Islet precursor cell (in vitro differentiated cells): ENCODE measurements at regions not wholly inside any gene's neighbourhood (a gene's known extent, or its start where the extent isn't known, plus 50 kb on each side); places are given as distances from the start of the nearest gene placed in this dataset.
"Not testable (repeated sequence)": the region's sequence is repeated elsewhere in the genome, so short reads cannot be mapped to it uniquely, and the experiment has no call there.

Experiments used
- DNase-seq: peaks from one replicate; pipeline ENCODE4 v3.0.0-alpha.2; 2018

DNA sequence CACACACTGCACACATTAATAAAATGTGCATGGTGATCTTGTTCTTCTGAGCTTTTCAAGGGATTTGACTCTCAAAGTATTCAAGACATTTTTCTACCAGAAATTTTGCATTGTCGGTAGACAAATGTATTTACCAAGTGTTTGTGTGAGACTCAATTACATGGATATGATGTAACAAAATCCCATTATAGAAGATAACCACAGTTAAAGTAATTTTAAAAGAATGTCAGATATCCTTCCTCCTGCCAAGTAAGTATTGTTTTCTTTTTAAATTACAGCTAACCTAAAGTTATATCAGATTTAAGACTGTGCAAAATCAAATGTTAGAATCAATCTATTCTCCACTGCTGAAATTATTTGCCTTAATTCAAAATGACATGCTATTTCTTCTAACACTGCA is 1344.5 kb upstream of the CHAC2 start:
- no peak for DNase-seq

DNA sequence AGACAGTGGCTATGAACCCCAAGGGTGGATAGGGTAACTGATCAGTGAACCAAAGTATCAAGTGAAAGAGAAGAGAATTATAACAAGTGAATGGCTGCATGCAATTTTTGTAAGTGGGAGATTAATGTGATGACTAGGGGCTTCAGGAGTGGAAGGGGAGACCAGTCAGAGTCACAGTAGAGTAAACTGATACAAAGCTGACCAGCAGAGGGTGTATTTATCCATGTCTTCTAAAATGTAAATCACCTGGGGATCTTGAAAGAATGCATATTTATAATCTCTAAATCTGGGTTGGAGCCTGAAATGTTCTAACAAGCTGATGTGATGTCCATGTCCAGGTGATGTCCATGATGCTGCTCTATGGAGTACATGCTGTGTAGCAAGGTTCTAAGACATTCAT is 1351.3 kb upstream of the CHAC2 start:
- no peak for DNase-seq

DNA sequence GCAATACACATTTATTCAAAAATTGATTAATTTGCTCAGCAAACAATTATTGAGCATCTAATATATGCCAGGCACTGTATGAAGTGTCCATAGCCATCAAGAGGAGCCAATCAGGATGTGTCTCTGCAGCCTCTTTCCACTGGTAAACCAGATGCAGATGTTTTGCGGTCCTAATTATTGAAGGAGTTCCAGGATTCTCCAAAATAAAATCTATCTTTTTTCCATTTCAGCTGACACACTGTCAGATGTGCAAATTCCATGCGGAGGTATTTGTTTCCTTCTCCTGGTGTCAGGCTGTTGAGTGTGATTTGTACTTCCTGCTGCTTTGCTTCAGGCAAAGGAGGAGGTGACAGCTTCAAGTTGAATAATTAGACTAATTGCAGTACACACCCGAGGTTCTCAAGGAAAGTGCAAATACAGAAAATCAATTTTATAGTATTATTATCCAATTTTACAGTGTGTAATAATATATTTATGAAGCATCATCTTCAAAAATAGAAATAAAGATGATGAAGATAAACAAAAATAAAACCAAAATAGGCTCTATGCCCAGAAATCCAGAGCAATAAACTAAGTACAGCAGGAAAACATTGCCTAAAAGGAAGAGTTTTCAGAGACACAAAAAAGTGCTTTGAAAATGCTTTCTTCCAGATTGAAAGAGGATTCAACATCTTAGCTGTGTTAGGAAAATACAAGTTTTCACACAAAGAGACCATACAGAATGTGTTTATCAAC is 1352.9 kb upstream of the CHAC2 start:
- DNase-seq = no peak

DNA sequence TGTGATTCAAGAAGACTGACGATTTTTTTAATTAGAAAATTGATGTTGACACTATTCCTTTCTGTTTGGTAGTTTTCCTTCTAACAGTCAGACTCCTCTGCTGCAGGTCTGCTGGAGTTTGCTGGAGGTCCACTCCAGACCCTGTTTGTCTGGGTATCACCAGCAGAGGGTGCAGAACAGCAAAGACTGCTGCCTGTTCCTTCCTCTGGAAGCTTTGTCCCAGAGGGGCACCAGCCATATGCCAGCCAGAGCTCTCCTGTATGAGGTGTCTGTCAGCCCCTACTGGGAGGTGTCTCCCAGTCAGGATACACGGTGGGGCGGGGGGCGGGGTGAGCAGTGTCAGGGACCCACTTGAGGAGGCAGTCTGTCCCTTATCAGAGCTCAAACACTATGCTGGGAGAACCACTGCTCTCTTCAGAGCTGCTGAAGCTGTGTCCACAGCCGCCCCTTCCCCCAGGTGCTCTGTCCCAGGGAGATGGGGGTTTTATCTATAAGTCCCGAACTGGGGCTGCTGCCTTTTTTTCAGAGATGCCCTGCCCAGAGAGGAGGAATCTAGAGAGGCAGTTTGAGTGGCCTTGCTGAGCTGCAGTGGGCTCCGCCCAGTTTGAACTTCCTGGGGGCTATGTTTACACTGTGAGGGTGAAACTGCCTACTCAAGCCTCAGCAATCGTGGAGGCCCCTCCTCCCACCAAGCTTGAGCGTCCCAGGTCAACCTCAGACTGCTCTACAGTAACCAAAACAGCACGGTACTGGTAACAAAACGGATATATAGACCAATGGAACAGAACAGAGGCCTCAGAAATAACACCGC is 1358.1 kb upstream of the CHAC2 start:
- DNase-seq = not testable (repeated sequence)

DNA sequence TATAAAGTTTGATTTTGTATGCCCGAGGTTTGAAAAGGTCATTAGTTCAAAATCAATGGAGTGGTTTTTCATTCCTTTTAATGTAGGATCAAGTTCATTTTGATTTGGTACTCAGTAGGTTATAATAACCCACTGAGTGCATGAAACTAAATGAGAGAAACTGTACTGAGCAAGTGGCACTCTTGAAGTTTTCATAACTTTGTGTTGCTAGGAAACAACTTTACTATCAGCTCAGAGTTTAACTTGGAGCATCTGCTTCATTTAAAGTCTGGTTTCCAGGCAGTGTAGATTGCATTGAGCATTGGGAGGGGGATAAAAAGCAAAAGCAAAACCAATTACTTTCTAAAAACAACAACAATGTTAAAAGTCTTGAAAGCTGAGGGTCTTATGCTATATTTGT is 1361.6 kb upstream of the CHAC2 start:
- no peak for DNase-seq

DNA sequence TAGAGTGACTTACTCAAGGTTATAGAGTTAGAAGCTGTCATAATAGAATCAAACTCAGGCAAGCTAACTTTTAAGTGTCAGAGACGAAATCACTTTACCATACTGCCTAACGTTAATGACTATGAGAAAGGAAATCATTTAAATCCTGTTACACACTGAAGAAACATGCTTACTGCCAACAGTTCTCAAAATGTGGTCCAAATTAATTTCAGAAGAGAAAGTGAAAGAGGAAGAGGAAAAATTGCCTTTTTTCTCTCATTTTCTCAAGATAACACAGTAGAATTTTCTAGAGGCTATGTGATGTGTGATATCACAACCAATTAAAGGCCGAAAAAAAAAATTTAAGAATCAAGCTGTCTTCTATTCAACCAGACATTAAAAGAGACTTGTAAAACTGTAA is 1362.7 kb upstream of the CHAC2 start:
- no peak for DNase-seq

DNA sequence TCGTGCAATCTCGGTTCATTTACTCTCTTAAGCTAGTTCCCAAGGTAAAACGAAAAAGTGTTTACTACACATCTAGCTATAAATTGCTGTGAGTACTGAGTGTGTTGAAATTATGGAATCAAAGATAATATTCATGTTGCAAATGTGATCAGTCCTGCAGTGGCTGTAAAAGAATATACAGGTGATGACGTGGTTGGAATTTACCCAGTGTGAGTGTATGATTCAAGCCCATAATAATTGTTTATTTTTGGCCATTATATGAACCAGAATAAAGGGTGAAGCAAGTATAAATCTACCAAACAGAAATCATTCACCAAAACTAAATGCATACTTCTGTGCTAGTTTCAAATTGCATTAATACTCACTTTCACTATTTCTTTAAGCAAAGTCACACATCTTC is 1363.6 kb upstream of the CHAC2 start:
- no peak for DNase-seq

- no peak for DNase-seq
These were observed 1365.5 kb upstream of the CHAC2 start for GRCh38 chr2:52402128-52402527.

DNA sequence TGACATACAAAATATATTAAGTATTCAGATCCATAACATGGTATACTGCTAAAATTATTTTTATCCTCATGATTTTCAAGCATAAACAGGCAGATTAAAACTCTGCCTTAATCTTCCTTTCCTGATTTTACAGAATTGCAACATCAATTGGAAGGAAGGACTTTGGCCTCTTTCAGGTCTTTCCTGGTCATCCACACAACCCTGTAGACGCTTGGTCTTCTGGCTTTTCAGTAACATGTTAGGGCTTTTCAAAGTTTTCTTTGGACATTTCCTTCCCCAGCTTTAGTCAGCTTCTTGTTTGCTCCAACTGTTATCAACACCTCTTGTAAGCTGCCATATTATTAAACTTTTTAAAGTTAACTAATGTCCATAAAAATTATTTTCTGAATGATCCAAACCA is 1364.9 kb upstream of the NRXN1 start:
- no peak for DNase-seq

DNA sequence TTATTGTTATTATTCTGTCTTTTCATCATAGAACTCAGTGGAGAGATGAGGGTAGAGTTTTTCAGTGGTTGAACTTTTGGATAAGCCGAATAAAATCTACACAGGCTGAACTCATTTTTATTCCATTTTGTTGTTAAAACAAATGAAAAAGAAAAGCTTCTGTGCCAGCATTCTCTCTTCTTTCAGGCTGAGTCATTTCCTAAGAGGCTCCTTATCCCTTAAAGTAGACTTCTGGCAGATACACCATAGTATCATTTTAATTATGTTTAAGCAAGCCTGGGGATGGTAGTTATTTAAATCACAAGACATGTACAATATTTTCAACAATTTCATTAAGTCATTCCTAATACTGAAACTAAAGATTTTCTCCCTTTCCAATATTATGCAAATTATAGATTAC is 1364.0 kb upstream of the NRXN1 start:
- no peak for DNase-seq

DNA sequence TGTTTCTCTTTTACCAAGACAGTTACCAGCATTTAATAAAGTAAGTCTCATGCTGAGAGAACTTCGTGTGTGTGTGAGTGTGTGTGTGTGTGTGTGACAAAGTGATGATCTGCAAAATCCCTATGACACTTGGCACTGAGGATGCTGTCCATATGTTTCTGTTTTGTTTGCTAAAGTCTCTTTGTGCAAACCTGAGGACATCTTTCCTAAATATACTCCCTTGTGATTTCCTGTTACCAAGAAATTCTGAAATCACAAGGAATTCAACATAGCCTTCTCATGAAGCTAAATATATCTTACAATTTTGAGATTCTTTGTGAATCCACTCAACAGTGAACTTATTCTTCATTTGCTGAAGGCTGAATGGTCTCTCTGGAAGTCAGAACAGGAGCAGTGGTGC is 1359.7 kb upstream of the NRXN1 start:
- no peak for DNase-seq

GRCh38 chr2:52390651-52391050 is 1358.7 kb upstream of the NRXN1 start:
- DNase-seq = no peak

GRCh38 chr2:52387937-52388590 is 1356.1 kb upstream of the NRXN1 start:
- peak; percentile 81 for DNase-seq

DNA sequence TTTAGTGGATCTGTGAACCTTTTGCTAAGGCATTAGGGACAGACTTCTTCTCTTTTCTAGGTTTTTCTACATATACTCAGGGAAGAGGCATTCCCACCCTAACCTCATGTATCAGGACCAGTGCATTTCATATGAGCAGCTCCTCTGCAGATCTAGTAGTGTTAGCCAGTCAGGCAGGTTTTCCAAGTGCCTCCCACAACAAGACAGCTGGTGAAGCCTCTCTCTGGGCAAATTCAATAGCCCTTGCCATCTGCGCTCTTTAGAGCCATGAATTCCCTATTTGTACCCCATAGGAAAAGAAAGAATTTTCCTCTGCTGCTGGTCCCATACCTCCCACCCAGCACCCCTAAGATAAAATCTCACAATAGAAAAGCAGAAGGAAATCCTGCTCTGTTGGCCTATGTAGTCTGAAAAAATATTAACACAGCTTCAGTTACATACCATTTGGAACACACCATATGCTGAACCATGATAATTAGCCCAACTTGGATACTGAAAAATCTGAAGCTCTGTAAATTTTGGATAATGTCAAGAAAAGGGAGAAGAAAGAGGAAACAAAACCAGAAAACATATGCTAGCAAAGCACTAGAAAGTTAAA is 1354.6 kb upstream of the NRXN1 start:
- peak; percentile 60 for DNase-seq

GRCh38 chr2:52383541-52383940 is 1351.6 kb upstream of the NRXN1 start:
- no peak for DNase-seq

GRCh38 chr2:52369178-52369577 is 1337.2 kb upstream of the NRXN1 start:
- DNase-seq = no peak

DNA sequence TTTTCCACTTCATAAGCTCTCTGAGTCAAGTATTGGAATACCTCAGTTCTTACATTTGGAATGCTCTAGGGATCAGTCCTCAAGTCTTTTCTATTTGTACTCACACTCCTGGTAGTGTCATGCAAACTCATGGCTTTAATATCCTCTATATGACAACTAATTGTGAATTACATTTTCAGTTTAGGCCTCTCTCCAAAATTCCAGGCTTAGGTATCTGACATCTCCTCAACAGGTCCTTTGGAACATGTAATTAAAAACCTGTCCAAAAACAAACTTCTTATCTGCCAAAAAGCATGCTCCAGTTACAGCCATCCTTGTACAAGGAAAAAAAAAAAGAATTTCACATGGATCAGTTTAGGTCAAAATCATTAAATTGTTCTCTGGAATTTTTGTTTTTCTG is 1336.2 kb upstream of the NRXN1 start:
- no peak for DNase-seq

GRCh38 chr2:52365946-52366345 is 1334.0 kb upstream of the NRXN1 start:
- DNase-seq = no peak

DNA sequence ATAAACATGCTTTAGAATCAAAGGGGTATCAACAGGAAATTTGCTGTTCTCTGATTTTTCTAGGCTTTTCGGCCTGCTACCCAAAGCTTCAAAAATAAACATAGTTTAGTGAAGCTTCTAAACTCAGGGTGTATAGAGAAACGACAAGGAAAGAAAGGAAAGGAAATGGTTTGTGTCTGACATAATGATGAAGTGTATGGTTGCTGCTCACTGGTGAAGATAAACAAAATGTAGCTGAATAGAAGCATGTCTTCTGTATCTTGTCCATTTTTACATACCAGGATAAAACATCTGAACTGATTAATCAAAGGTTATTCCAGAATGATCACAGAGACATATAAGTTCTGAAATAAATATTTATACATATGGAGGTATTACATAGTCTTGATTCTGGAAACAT is 1324.6 kb upstream of the NRXN1 start:
- DNase-seq = no peak

GRCh38 chr2:52347292-52347691 is 1315.4 kb upstream of the NRXN1 start:
- no peak for DNase-seq

- no peak for DNase-seq
These were observed 1313.7 kb upstream of the NRXN1 start for GRCh38 chr2:52345676-52346075.

- no peak for DNase-seq
These were observed 1313.2 kb upstream of the NRXN1 start for GRCh38 chr2:52345082-52345481.

- no peak for DNase-seq
These were observed 1311.9 kb upstream of the NRXN1 start for GRCh38 chr2:52343706-52344266.
